GM13977 (cell line): ENCODE measurements at regions not wholly inside any gene's neighbourhood (a gene's known extent, or its start where the extent isn't known, plus 50 kb on each side); places are given as distances from the start of the nearest gene placed in this dataset.
"Not testable (repeated sequence)": the region's sequence is repeated elsewhere in the genome, so short reads cannot be mapped to it uniquely, and the experiment has no call there.

Experiments
- DNase-seq: peaks from one replicate; pipeline ENCODE4 v3.0.0; 2012; ENCODE audit warnings: low spot score
- CTCF ChIP-seq: IDR thresholded peaks from 2 replicates; pipeline ENCODE4 v1.5.1; 2012; ENCODE audit warnings: mild to moderate bottlenecking, control low read depth; ENCODE audit not compliant: insufficient read depth; ENCODE audit errors: extremely low read depth, missing control alignments
- in situ Hi-C: fragments of 300-500 bp; cut with MboI; formaldehyde crosslinking; loops from one replicate; pipeline ENCODE4 v1.12.0; 2022; ENCODE audit warnings: low sequenced_read_pairs, low pct_unique_long_range_greater_than_20kb, mixed read lengths, inconsistent platforms; ENCODE audit not compliant: unreplicated experiment

- in situ Hi-C loops: no loop called here
- no peak for TF ChIP-seq CTCF
Observed at GRCh38 chr5:66382152-66382551, 214.0 kb upstream of the MAST4 start.

GRCh38 chr5:66405145-66405544, 191.0 kb upstream of the MAST4 start:
- DNase-seq, in situ Hi-C loops: not testable (repeated sequence)

More at GRCh38 chr5:66382152-66382551, 214.0 kb upstream of the MAST4 start:
- no peak for DNase-seq

GRCh38 chr5:66406761-66407336, 189.3 kb upstream of the MAST4 start:
- in situ Hi-C loops: no loop called here
- TF ChIP-seq CTCF: no peak
- no peak for DNase-seq

GRCh38 chr5:66407765-66408164, 188.4 kb upstream of the MAST4 start:
- no peak for DNase-seq
- in situ Hi-C loops: no loop called here
- TF ChIP-seq CTCF: no peak

GRCh38 chr5:66408576-66408975, 187.6 kb upstream of the MAST4 start:
- in situ Hi-C loops: no loop called here
- TF ChIP-seq CTCF: no peak
- DNase-seq: no peak

- no peak for DNase-seq
Observed at GRCh38 chr5:66410122-66410521, 186.1 kb upstream of the MAST4 start.

GRCh38 chr5:66411701-66412100, 184.5 kb upstream of the MAST4 start:
- no peak for DNase-seq
- no peak for TF ChIP-seq CTCF

More at GRCh38 chr5:66410122-66410521, 186.1 kb upstream of the MAST4 start:
- no peak for TF ChIP-seq CTCF
- in situ Hi-C loops: no loop called here

More at GRCh38 chr5:66411701-66412100, 184.5 kb upstream of the MAST4 start:
- in situ Hi-C loops: no loop called here
